GM12892 (cell line): ENCODE measurements at regions not wholly inside any gene's neighbourhood (a gene's known extent, or its start where the extent isn't known, plus 50 kb on each side); places are given as distances from the start of the nearest gene placed in this dataset.

ENCODE experiments used
- POLR2A ChIP-seq: IDR thresholded peaks from 2 replicates; pipeline ENCODE4 v1.6.1; 2011; ENCODE audit warnings: low read depth, low read length, control low read depth
- POLR2AphosphoS5 ChIP-seq: IDR thresholded peaks from 2 replicates; pipeline ENCODE4 v1.6.1; 2011; ENCODE audit warnings: low read depth, low read length, control low read depth

- TF ChIP-seq POLR2AphosphoS5 = no peak
- no peak for TF ChIP-seq POLR2A
Measured at GRCh38 chr11:116689413-116690127, 83.2 kb downstream of the BUD13 start.
